Stimulated activated naive B cell treated with anti-CD40 and anti-IgM and Interleukin-4, amounts not matched to agents 10 μg/mL and 1 μg/mL and 100 μg/mL, for 72 hours (primary cell): ENCODE measurements at regions not wholly inside any gene's neighbourhood (a gene's known extent, or its start where the extent isn't known, plus 50 kb on each side); places are given as distances from the start of the nearest gene placed in this dataset.

Experiments used
- ATAC-seq, 2 donors: fragments of 150-1000 bp; cut with Tn5 transposase; replicated peaks; 2 replicates each; pipeline ENCODE4 v1.10.0; 2021; ENCODE audit warnings: moderate library complexity in 1 of 2
- DNase-seq: peaks from one replicate; pipeline ENCODE4 v3.0.0; 2021
- H3K27ac Mint-ChIP-seq: one replicate; pipeline ENCODE4 v1.8.0; 2022; ENCODE audit warnings: mild to moderate bottlenecking, mixed read lengths
- H3K27me3 Mint-ChIP-seq, 2 donors: one replicate each; pipeline ENCODE4 v1.8.0; 2022; ENCODE audit warnings: mixed read lengths in 2 of 2
- H3K36me3 Mint-ChIP-seq, 2 donors: one replicate each; pipeline ENCODE4 v1.8.0; 2022; ENCODE audit warnings: mixed read lengths in 2 of 2, mild to moderate bottlenecking in 1 of 2
- H3K4me1 Mint-ChIP-seq, 2 donors: one replicate each; pipeline ENCODE4 v1.8.0; 2022; ENCODE audit warnings: mixed read lengths in 2 of 2, mild to moderate bottlenecking in 1 of 2
- H3K4me3 Mint-ChIP-seq, 2 donors: one replicate each; pipeline ENCODE4 v1.8.0; 2022; ENCODE audit warnings: mild to moderate bottlenecking in 2 of 2, mixed read lengths in 2 of 2, moderate library complexity in 1 of 2
- H3K9me3 Mint-ChIP-seq, 2 donors: one replicate each; pipeline ENCODE4 v1.8.0; 2022; ENCODE audit warnings: mixed read lengths in 2 of 2, mild to moderate bottlenecking in 1 of 2

- no peak for ATAC-seq
- H3K4me1 Mint-ChIP-seq, result no peaks in the 10 kb centered on the region
- no peak overlapping the region for H3K27ac Mint-ChIP-seq
- DNase-seq, result no peak
- no peak overlapping the region for H3K4me3 Mint-ChIP-seq
- H3K27me3 Mint-ChIP-seq, result peaks cover 0 to 4% of the 10 kb centered on the region in 2 donors
- H3K36me3 Mint-ChIP-seq, result no peaks in the 10 kb centered on the region
- H3K9me3 Mint-ChIP-seq, result no peaks in the 10 kb centered on the region
Measured at GRCh38 chr2:2859164-2859563, 518.5 kb downstream of the EIPR1 start.

GRCh38 chr2:2856723-2857415 is 520.7 kb downstream of the EIPR1 start:
- DNase-seq (no peak), ATAC-seq (no peak)
- Mint-ChIP-seq H3K27ac (no peak overlapping the region), H3K36me3 (no peaks in the 10 kb centered on the region), H3K27me3 (peaks cover 0 to 4% of the 10 kb centered on the region in 2 donors), H3K9me3 (no peaks in the 10 kb centered on the region), H3K4me1 (no peaks in the 10 kb centered on the region), H3K4me3 (no peak overlapping the region)

- H3K27ac Mint-ChIP-seq, result no peak overlapping the region
- ATAC-seq, result no peak
Measured at GRCh38 chr2:2855297-2855696, 522.3 kb downstream of the EIPR1 start.

GRCh38 chr2:2853346-2853745 is 522.3 kb upstream of the MYT1L start:
- H3K27me3 Mint-ChIP-seq, result peaks cover 0 to 4% of the 10 kb centered on the region in 2 donors
- H3K36me3 Mint-ChIP-seq, result no peaks in the 10 kb centered on the region
- H3K4me1 Mint-ChIP-seq, result no peaks in the 10 kb centered on the region
- H3K9me3 Mint-ChIP-seq, result no peaks in the 10 kb centered on the region
- no peak overlapping the region for H3K27ac Mint-ChIP-seq
- ATAC-seq (no peak), DNase-seq (no peak)
- H3K4me3 Mint-ChIP-seq, result no peak overlapping the region

More at GRCh38 chr2:2855297-2855696, 522.3 kb downstream of the EIPR1 start:
- no peak for DNase-seq
- H3K36me3 Mint-ChIP-seq, result no peaks in the 10 kb centered on the region
- H3K4me3 Mint-ChIP-seq, result no peak overlapping the region
- peaks cover 0 to 4% of the 10 kb centered on the region in 2 donors for H3K27me3 Mint-ChIP-seq
- H3K4me1 Mint-ChIP-seq, result no peaks in the 10 kb centered on the region
- H3K9me3 Mint-ChIP-seq, result no peaks in the 10 kb centered on the region

- Mint-ChIP-seq H3K27ac (no peak overlapping the region), H3K36me3 (no peaks in the 10 kb centered on the region), H3K9me3 (no peaks in the 10 kb centered on the region), H3K4me1 (no peaks in the 10 kb centered on the region), H3K4me3 (no peak overlapping the region), H3K27me3 (peaks cover 0 to 4% of the 10 kb centered on the region in 2 donors)
- DNase-seq (no peak), ATAC-seq (no peak)
Measured at GRCh38 chr2:2851806-2852777, 521.0 kb upstream of the MYT1L start.

GRCh38 chr2:2851316-2851715 is 520.2 kb upstream of the MYT1L start:
- ATAC-seq (no peak), DNase-seq (no peak)
- no peaks in the 10 kb centered on the region for H3K36me3 Mint-ChIP-seq
- H3K27ac Mint-ChIP-seq, result no peak overlapping the region
- no peaks in the 10 kb centered on the region for H3K4me1 Mint-ChIP-seq
- H3K4me3 Mint-ChIP-seq, result no peak overlapping the region
- no peaks in the 10 kb centered on the region for H3K9me3 Mint-ChIP-seq
- peaks cover 0 to 4% of the 10 kb centered on the region in 2 donors for H3K27me3 Mint-ChIP-seq

GRCh38 chr2:2850859-2851258 is 519.8 kb upstream of the MYT1L start:
- ATAC-seq, result no peak

GRCh38 chr2:2850218-2850755 is 519.2 kb upstream of the MYT1L start:
- Mint-ChIP-seq H3K36me3 (no peaks in the 10 kb centered on the region), H3K4me3 (no peak overlapping the region), H3K4me1 (no peaks in the 10 kb centered on the region), H3K27me3 (no peaks in the 10 kb centered on the region), H3K27ac (no peak overlapping the region), H3K9me3 (no peaks in the 10 kb centered on the region)
- DNase-seq, result no peak
- no peak for ATAC-seq

More at GRCh38 chr2:2850859-2851258, 519.8 kb upstream of the MYT1L start:
- Mint-ChIP-seq H3K9me3 (no peaks in the 10 kb centered on the region), H3K27ac (no peak overlapping the region), H3K27me3 (peaks cover 0 to 4% of the 10 kb centered on the region in 2 donors), H3K36me3 (no peaks in the 10 kb centered on the region), H3K4me3 (no peak overlapping the region), H3K4me1 (no peaks in the 10 kb centered on the region)
- DNase-seq, result no peak

- ATAC-seq, result no peak
- Mint-ChIP-seq H3K36me3 (no peaks in the 10 kb centered on the region), H3K4me3 (no peak overlapping the region), H3K4me1 (no peaks in the 10 kb centered on the region), H3K27ac (no peak overlapping the region), H3K27me3 (no peaks in the 10 kb centered on the region), H3K9me3 (no peaks in the 10 kb centered on the region)
- no peak for DNase-seq
Measured at GRCh38 chr2:2849464-2850217, 518.6 kb upstream of the MYT1L start.

GRCh38 chr2:2848621-2849333 is 517.7 kb upstream of the MYT1L start:
- H3K36me3 Mint-ChIP-seq, result no peaks in the 10 kb centered on the region
- no peaks in the 10 kb centered on the region for H3K27me3 Mint-ChIP-seq
- H3K4me3 Mint-ChIP-seq, result no peak overlapping the region
- H3K27ac Mint-ChIP-seq, result no peak overlapping the region
- peaks cover 0 to 2% of the 10 kb centered on the region in 2 donors for H3K9me3 Mint-ChIP-seq
- H3K4me1 Mint-ChIP-seq, result no peaks in the 10 kb centered on the region
- no peak for ATAC-seq
- no peak for DNase-seq

GRCh38 chr2:2848198-2848597 is 517.1 kb upstream of the MYT1L start:
- ATAC-seq, result no peak
- Mint-ChIP-seq H3K4me3 (no peak overlapping the region), H3K27ac (no peak overlapping the region), H3K9me3 (peaks cover 0 to 2% of the 10 kb centered on the region in 2 donors), H3K27me3 (no peaks in the 10 kb centered on the region), H3K4me1 (no peaks in the 10 kb centered on the region), H3K36me3 (no peaks in the 10 kb centered on the region)
- no peak for DNase-seq

- H3K36me3 Mint-ChIP-seq, result no peaks in the 10 kb centered on the region
- ATAC-seq (no peak), DNase-seq (no peak)
- no peaks in the 10 kb centered on the region for H3K4me1 Mint-ChIP-seq
- H3K9me3 Mint-ChIP-seq, result peaks cover 0 to 2% of the 10 kb centered on the region in 2 donors
- no peaks in the 10 kb centered on the region for H3K27me3 Mint-ChIP-seq
- no peak overlapping the region for H3K4me3 Mint-ChIP-seq
- H3K27ac Mint-ChIP-seq, result no peak overlapping the region
Measured at GRCh38 chr2:2847209-2847676, 516.2 kb upstream of the MYT1L start.

GRCh38 chr2:2846332-2847208 is 515.5 kb upstream of the MYT1L start:
- no peak for ATAC-seq
- Mint-ChIP-seq H3K9me3 (peaks cover 0 to 2% of the 10 kb centered on the region in 2 donors), H3K27ac (no peak overlapping the region), H3K4me1 (no peaks in the 10 kb centered on the region), H3K36me3 (no peaks in the 10 kb centered on the region), H3K27me3 (no peaks in the 10 kb centered on the region), H3K4me3 (no peak overlapping the region)
- DNase-seq, result no peak
